Esophagus muscularis mucosa (tissue), 4 donors: ENCODE measurements at regions not wholly inside any gene's neighbourhood (a gene's known extent, or its start where the extent isn't known, plus 50 kb on each side); places are given as distances from the start of the nearest gene placed in this dataset.

Experiments used
- EP300 ChIP-seq: sonication (generic); formaldehyde crosslinking; IDR thresholded peaks from one replicate; pipeline ENCODE4 v1.6.1; 2017; ENCODE audit warnings: antibody characterized with exemption
- POLR2A ChIP-seq: fragments of 450-650 bp; IDR thresholded peaks from one replicate; pipeline ENCODE4 v1.6.1; 2017; ENCODE audit warnings: antibody characterized with exemption, moderate library complexity, mild to moderate bottlenecking, low read depth
- POLR2AphosphoS5 ChIP-seq, 2 donors: sonication (generic); formaldehyde crosslinking; IDR thresholded peaks; one replicate each; pipeline ENCODE4 v1.6.1; 2017; ENCODE audit warnings: antibody characterized with exemption in 2 of 2
- TF ChIP-seq, protein P1 (sequence below), 3 experiments: fragments of 200-600 bp in 2 of 3; fragments of 450-650 bp in 1 of 3; sonication (generic) in 2 of 3; IDR thresholded peaks; one replicate each; pipeline ENCODE4 v1.5.1; 2017 to 2019; ENCODE audit warnings: antibody characterized with exemption in 3 of 3, mild to moderate bottlenecking in 2 of 3, moderate library complexity in 1 of 3

- TF ChIP-seq, protein P1, sequence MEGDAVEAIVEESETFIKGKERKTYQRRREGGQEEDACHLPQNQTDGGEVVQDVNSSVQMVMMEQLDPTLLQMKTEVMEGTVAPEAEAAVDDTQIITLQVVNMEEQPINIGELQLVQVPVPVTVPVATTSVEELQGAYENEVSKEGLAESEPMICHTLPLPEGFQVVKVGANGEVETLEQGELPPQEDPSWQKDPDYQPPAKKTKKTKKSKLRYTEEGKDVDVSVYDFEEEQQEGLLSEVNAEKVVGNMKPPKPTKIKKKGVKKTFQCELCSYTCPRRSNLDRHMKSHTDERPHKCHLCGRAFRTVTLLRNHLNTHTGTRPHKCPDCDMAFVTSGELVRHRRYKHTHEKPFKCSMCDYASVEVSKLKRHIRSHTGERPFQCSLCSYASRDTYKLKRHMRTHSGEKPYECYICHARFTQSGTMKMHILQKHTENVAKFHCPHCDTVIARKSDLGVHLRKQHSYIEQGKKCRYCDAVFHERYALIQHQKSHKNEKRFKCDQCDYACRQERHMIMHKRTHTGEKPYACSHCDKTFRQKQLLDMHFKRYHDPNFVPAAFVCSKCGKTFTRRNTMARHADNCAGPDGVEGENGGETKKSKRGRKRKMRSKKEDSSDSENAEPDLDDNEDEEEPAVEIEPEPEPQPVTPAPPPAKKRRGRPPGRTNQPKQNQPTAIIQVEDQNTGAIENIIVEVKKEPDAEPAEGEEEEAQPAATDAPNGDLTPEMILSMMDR (IDR thresholded peaks at IDR 0.05), result no peak
- no peak for TF ChIP-seq POLR2AphosphoS5 (IDR thresholded peaks at IDR 0.05)
- TF ChIP-seq POLR2A, result no peak
- no peak for TF ChIP-seq EP300
These were observed 710.1 kb upstream of the CELF2 start for GRCh38 chr10:10307551-10307950.
